Mesenchymal stem cell (in vitro differentiated cells and primary cell): ENCODE measurements at regions not wholly inside any gene's neighbourhood (a gene's known extent, or its start where the extent isn't known, plus 50 kb on each side); places are given as distances from the start of the nearest gene placed in this dataset.
A peak's percentile ranks its signal among the peaks of the same experiment; 100 is the strongest.

Experiments used
- DNase-seq: peaks from one replicate; pipeline ENCODE4 v3.0.0-alpha.2; 2013
- H2AFZ ChIP-seq: one replicate; pipeline ENCODE4 v1.6.1; 2013; ENCODE audit warnings: low read depth, mild to moderate bottlenecking, control low read depth, inconsistent platforms, low read length, moderate library complexity
- H2AK5ac ChIP-seq: 2 replicates; pipeline ENCODE4 v1.6.1; 2013; ENCODE audit warnings: low read length, moderate library complexity, mild to moderate bottlenecking, inconsistent platforms; ENCODE audit not compliant: severe bottlenecking
- H2BK120ac ChIP-seq: one replicate; pipeline ENCODE4 v1.6.1; 2013; ENCODE audit warnings: low read depth, mild to moderate bottlenecking, inconsistent platforms, low read length, moderate library complexity
- H2BK12ac ChIP-seq, 2 experiments: one replicate each; pipeline ENCODE4 v1.6.1; 2013; ENCODE audit warnings: inconsistent platforms in 2 of 2, low read length in 2 of 2, mild to moderate bottlenecking in 2 of 2, moderate library complexity in 2 of 2, control low read depth in 1 of 2
- H2BK15ac ChIP-seq: one replicate; pipeline ENCODE4 v1.6.1; 2013; ENCODE audit warnings: mild to moderate bottlenecking, low read depth, inconsistent platforms; ENCODE audit not compliant: poor library complexity, severe bottlenecking
- H2BK5ac ChIP-seq: 2 replicates; pipeline ENCODE4 v1.6.1; 2013; ENCODE audit warnings: low read depth, mild to moderate bottlenecking, low read length, control low read depth, inconsistent platforms; ENCODE audit not compliant: poor library complexity, severe bottlenecking
- H3K14ac ChIP-seq, 2 experiments: one replicate each; pipeline ENCODE4 v1.6.1; 2013; ENCODE audit warnings: inconsistent platforms in 2 of 2, low read length in 2 of 2, control low read depth in 1 of 2, mild to moderate bottlenecking in 1 of 2, moderate library complexity in 1 of 2
- H3K18ac ChIP-seq, 2 experiments: one replicate each; pipeline ENCODE4 v1.6.1; 2013; ENCODE audit warnings: inconsistent platforms in 2 of 2, low read length in 2 of 2, control low read depth in 1 of 2, low read depth in 1 of 2, mild to moderate bottlenecking in 1 of 2
- H3K23ac ChIP-seq, 2 experiments: one replicate each; pipeline ENCODE4 v1.6.1; 2013; ENCODE audit warnings: inconsistent platforms in 2 of 2, low read length in 2 of 2, mild to moderate bottlenecking in 2 of 2, moderate library complexity in 2 of 2, control low read depth in 1 of 2
- H3K27ac ChIP-seq: 2 replicates; pipeline ENCODE4 v1.5.1; 2013; ENCODE audit warnings: mild to moderate bottlenecking, moderate library complexity, low read length, control low read depth, inconsistent platforms; ENCODE audit not compliant: poor library complexity, severe bottlenecking
- H3K27me3 ChIP-seq, 2 experiments: 2 replicates each; pipeline versions ENCODE4 v1.6.1 to v1.7.0; 2013; ENCODE audit warnings: low read length in 2 of 2, mild to moderate bottlenecking in 2 of 2, moderate library complexity in 2 of 2, control low read depth in 1 of 2, inconsistent platforms in 1 of 2; ENCODE audit not compliant: control insufficient read depth in 1 of 2, insufficient read depth in 1 of 2
- H3K36me3 ChIP-seq, 2 experiments: 2 replicates each; pipeline versions ENCODE4 v1.6.1 to v1.7.0; 2013; ENCODE audit warnings: low read length in 2 of 2, control low read depth in 1 of 2, inconsistent platforms in 1 of 2, low read depth in 1 of 2, mild to moderate bottlenecking in 1 of 2; ENCODE audit not compliant: insufficient read depth in 2 of 2, control insufficient read depth in 1 of 2
- H3K4ac ChIP-seq, 2 experiments: one replicate each; pipeline ENCODE4 v1.6.1; 2013; ENCODE audit warnings: inconsistent platforms in 2 of 2, low read length in 2 of 2, mild to moderate bottlenecking in 2 of 2, moderate library complexity in 2 of 2, control low read depth in 1 of 2, low read depth in 1 of 2
- H3K4me1 ChIP-seq: 2 replicates; pipeline ENCODE4 v1.6.1; 2013; ENCODE audit warnings: low read depth, low read length, control low read depth; ENCODE audit not compliant: control insufficient read depth, insufficient read depth
- H3K4me2 ChIP-seq: 2 replicates; pipeline ENCODE4 v1.6.1; 2013; ENCODE audit warnings: low read length, mild to moderate bottlenecking, inconsistent platforms; ENCODE audit not compliant: poor library complexity, severe bottlenecking
- H3K4me3 ChIP-seq, 2 experiments: 2 replicates each; pipeline versions ENCODE4 v1.5.1 to v1.7.0; 2013; ENCODE audit warnings: low read length in 2 of 2, mild to moderate bottlenecking in 2 of 2, control low read depth in 1 of 2, low read depth in 1 of 2; ENCODE audit not compliant: insufficient read depth in 1 of 2
- H3K79me1 ChIP-seq: replicated peaks from 2 replicates; pipeline ENCODE4 v1.6.1; 2013; ENCODE audit warnings: mild to moderate bottlenecking, control low read depth, low read length, inconsistent platforms; ENCODE audit not compliant: poor library complexity, severe bottlenecking
- H3K9ac ChIP-seq: 2 replicates; pipeline ENCODE4 v1.7.0; 2013; ENCODE audit warnings: mild to moderate bottlenecking, low read length, moderate library complexity
- H3K9me3 ChIP-seq: 2 replicates; pipeline ENCODE4 v1.7.0; 2013; ENCODE audit warnings: mild to moderate bottlenecking, low read length; ENCODE audit not compliant: control insufficient read depth
- H4K8ac ChIP-seq: one replicate; pipeline ENCODE4 v1.6.1; 2013; ENCODE audit warnings: inconsistent platforms, mild to moderate bottlenecking, low read length, moderate library complexity
- H4K91ac ChIP-seq: one replicate; pipeline ENCODE4 v1.6.1; 2013; ENCODE audit warnings: mild to moderate bottlenecking, low read length, inconsistent platforms
- WGBS: methylation state at CpG from one replicate; pipeline ENCODE4 v1.1.7; 2013; ENCODE audit warnings: mixed read lengths; 5-methylcytosine and 5-hydroxymethylcytosine counted together

DNA sequence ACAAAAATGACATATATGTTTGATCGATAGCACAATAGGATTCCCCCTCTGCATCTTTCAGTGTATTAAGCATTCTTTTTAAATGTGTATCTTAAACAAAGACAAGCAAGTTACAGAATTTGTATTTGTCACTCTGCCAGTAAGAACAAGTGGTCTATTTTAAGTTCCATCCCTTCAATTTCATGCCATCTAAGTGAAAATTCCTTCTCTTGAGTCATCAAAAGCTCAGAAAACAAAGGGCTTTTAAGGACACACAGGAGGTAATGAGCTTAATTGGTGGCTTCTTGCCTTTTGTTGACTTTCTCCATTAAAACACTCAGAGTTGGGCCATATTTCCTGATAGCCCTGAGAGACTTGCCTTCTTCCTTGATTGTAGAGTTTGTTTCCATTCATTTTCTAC, 547.8 kb downstream of the TENT5A start:
- no peak overlapping the region for H4K8ac ChIP-seq
- H2AFZ ChIP-seq, result no peak overlapping the region
- H3K14ac ChIP-seq, result no peak overlapping the region
- H2BK120ac ChIP-seq, result no peak overlapping the region
- no peak overlapping the region for H3K4me3 ChIP-seq
- no peak overlapping the region for H3K27ac ChIP-seq
- H4K91ac ChIP-seq, result no peak overlapping the region
- no peaks in the 10 kb centered on the region for H3K79me1 ChIP-seq
- H2BK12ac ChIP-seq, result no peak overlapping the region
- H3K36me3 ChIP-seq, result no peaks in the 10 kb centered on the region
- no peaks in the 10 kb centered on the region for H3K27me3 ChIP-seq
- 80% methylated on average over 1 of the region's 1 CpG for WGBS
- no peak overlapping the region for H2AK5ac ChIP-seq
- no peak overlapping the region for H3K9ac ChIP-seq
- no peak overlapping the region for H3K4ac ChIP-seq
- H2BK15ac ChIP-seq, result no peak overlapping the region
- no peak overlapping the region for H2BK5ac ChIP-seq
- no peak overlapping the region for H3K23ac ChIP-seq
- no peak overlapping the region for H3K18ac ChIP-seq
- H3K4me2 ChIP-seq, result no peak overlapping the region
- peak; percentile 37 for DNase-seq
- no peaks in the 10 kb centered on the region for H3K4me1 ChIP-seq
- H3K9me3 ChIP-seq, result no peaks in the 10 kb centered on the region

DNA sequence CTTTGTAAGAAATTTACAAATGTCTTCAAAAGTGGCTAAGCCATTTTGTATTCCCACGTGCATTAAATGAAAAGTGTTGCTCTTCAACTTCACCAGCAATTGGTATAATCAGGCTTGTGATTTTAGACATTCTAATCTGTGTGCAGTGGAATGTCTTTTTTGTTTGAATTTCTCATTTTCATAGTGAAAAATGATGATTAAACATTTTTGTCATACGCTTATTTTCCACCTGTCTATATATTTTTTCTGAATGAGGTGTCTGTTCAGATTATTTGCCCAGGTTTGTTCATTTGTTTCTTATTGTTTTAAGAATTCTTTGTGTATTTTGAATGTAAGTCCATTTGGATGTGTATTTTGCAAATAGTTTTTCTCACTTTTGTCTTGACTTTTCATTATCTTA, 558.1 kb downstream of the TENT5A start:
- no peak overlapping the region for H2BK5ac ChIP-seq
- H3K9me3 ChIP-seq, result no peaks in the 10 kb centered on the region
- no peak overlapping the region for H3K23ac ChIP-seq
- H2AK5ac ChIP-seq, result no peak overlapping the region
- H4K8ac ChIP-seq, result no peak overlapping the region
- H3K4ac ChIP-seq, result no peak overlapping the region
- no peak overlapping the region for H2AFZ ChIP-seq
- DNase-seq, result no peak
- H3K4me2 ChIP-seq, result no peak overlapping the region
- H3K79me1 ChIP-seq, result no peaks in the 10 kb centered on the region
- no peak overlapping the region for H3K9ac ChIP-seq
- H3K4me3 ChIP-seq, result no peak overlapping the region
- H2BK15ac ChIP-seq, result no peak overlapping the region
- no peak overlapping the region for H2BK12ac ChIP-seq
- H3K27ac ChIP-seq, result no peak overlapping the region
- H3K18ac ChIP-seq, result no peak overlapping the region
- WGBS, result 63% methylated on average over 1 of the region's 2 CpGs
- no peaks in the 10 kb centered on the region for H3K27me3 ChIP-seq
- H3K36me3 ChIP-seq, result no peaks in the 10 kb centered on the region
- no peak overlapping the region for H3K14ac ChIP-seq
- no peak overlapping the region for H4K91ac ChIP-seq
- H3K4me1 ChIP-seq, result no peaks in the 10 kb centered on the region
- H2BK120ac ChIP-seq, result no peak overlapping the region

DNA sequence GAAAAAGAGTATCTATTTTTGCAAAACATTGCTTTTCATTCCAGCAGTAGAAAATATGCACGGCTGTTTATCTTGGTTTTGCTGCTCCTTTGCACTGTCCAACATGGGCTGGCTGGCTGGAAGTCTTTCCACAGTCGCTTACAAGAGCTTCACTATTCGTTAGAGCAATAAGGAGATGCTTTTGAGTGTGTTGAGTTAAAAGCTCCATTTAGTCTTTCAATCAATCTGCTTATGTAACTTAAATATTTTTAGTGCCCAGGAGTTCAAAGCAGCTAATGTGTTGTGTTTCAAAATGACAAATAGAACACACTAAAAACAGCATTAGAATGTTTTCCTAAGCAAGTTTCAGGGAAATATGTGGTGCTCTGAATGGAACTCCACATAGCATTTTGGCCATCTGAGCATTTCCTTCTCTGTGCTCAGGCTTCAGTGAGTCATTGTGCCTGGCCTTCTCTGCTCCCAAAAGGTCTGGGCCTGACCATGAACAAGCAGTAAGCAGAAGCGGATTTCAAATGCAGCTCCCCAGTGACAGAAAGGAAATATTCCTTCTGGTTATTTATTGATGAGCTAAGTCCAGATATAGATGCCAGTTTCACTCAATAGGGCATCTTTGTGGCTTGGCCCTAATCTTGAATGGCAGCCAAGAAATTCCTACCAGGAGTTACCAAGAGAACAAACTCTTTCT, 580.3 kb downstream of the TENT5A start:
- Histone ChIP-seq H2AFZ (no peak overlapping the region), H2AK5ac (no peak overlapping the region), H4K91ac (no peak overlapping the region), H3K27ac (no peak overlapping the region), H3K9ac (peak overlapping the region; percentile 66), H3K79me1 (no peaks in the 10 kb centered on the region), H3K4me2 (no peak overlapping the region), H2BK5ac (no peak overlapping the region), H2BK12ac (no peak overlapping the region), H2BK120ac (no peak overlapping the region), H3K23ac (no peak overlapping the region), H3K18ac (no peak overlapping the region), H3K4ac (no peak overlapping the region), H3K4me3 (peak overlapping the region in 1 of 2 experiments; percentile 12), H2BK15ac (no peak overlapping the region), H3K4me1 (no peaks in the 10 kb centered on the region), H3K36me3 (no peaks in the 10 kb centered on the region), H3K9me3 (no peaks in the 10 kb centered on the region), H4K8ac (no peak overlapping the region), H3K27me3 (no peaks in the 10 kb centered on the region), H3K14ac (no peak overlapping the region)
- WGBS, result 37% methylated on average over 2 of the region's 4 CpGs
- peak; percentile 80 for DNase-seq

DNA sequence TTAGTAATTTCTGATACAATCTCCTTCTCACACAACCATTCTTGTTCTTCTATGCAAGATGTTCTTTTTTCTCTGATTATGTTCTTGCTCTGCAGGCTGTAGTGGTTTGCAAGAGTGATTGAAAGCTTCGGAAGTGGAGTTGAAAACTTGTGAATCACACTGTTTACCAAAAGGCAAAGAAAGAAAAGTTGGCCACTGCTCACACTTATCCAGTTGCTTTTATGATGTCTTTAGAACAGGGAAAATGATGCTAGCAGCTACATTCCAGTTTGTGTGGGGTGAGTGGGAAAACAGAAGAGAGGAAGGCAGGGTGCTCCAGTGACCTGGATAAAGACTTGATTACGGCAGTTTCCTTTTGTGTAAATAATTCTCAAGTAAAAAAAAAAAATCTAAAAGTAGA, 583.3 kb downstream of the TENT5A start:
- Histone ChIP-seq H3K4me1 (no peaks in the 10 kb centered on the region), H3K14ac (no peak overlapping the region), H2BK15ac (no peak overlapping the region), H2BK12ac (no peak overlapping the region), H3K23ac (no peak overlapping the region), H2AK5ac (no peak overlapping the region), H3K36me3 (no peaks in the 10 kb centered on the region), H2AFZ (no peak overlapping the region), H3K4me3 (no peak overlapping the region), H3K79me1 (no peaks in the 10 kb centered on the region), H2BK120ac (no peak overlapping the region), H3K9me3 (no peaks in the 10 kb centered on the region), H4K8ac (no peak overlapping the region), H3K18ac (no peak overlapping the region), H3K4ac (no peak overlapping the region), H3K27ac (no peak overlapping the region), H3K9ac (no peak overlapping the region), H3K4me2 (no peak overlapping the region), H2BK5ac (no peak overlapping the region), H3K27me3 (no peaks in the 10 kb centered on the region), H4K91ac (no peak overlapping the region)
- peak; percentile 60 for DNase-seq
- 8% methylated on average over 1 of the region's 2 CpGs for WGBS
